NCI-H1694 treated with DMSO at 0.1 percent for 48 hours (cell line): ENCODE measurements at regions not wholly inside any gene's neighbourhood (a gene's known extent, or its start where the extent isn't known, plus 50 kb on each side); places are given as distances from the start of the nearest gene placed in this dataset.
A peak's percentile ranks its signal among the peaks of the same experiment; 100 is the strongest.

Experiments
- DNase-seq: peaks from one replicate; lab custom pipeline; 2025; lab: John Stamatoyannopoulos, UW

DNA sequence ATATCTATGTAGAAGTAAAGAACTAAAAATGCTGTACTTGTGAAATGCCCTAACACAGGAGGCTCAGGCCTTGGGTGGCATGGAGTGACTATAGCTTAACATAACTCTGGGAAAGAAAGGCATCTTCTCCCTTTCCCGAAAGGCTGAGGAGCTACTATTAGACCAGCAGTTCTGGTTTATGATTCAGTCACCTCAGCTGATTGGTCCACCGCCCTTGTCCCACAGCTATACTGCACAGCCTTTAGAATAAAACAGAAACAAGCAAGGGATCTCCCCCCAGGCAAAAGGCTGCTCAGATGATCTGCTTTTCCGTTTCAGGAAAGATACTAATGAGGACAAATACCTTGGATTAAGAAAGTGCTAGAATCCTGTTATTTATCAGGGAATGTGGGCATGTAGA is 171.3 kb downstream of the SNCA start:
- DNase-seq: no peak

DNA sequence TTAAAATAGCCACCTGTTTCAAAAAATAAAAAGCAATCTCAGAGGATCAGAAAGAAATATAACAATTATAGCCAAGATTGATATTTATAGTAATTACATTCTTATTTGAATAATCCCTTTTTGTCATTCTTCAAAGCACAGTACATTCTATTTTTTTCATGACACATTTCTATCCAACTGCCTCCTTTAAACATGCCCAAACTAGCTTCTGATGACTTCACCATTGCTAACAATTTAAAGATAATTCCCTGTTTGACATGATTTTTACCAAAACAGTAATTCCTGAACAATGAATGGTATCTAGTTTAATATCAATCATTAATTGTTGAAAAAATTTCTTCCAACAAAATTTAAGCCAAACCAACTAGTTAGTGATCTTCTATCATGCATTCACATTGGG is 172.4 kb downstream of the SNCA start:
- no peak for DNase-seq

DNA sequence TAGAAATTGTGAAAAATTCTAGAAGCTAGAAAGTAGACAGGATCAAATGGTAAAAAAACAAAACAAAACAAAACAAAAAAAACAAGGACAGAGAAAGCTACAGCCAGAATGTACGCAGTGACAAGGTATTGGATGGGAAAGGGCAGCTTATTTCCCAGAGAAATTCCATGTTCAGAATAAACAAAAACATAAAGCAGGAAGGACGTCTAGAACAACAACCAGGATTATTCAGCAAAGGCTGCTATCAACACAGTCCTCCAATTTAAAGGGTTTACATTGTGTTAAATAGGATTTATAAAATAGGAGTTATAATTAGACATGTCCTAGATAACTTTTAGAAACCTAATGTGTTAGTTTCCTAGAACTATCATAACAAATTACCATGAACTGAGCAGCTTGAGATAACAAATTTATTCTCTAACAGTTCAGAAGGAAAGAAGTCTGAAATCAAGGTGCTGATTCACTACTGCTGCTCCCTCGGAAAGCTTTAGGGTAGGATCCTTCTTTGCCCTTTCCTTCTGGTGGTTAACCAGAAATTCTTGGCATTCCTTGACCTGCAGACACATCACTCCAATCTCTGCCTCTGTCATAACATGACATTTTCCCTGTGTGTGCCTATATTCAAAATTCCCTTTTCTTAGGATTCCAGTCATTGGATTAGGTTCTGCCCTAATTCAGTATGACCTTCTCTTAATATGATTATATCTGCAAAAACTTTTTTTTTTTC is 175.6 kb downstream of the SNCA start:
- DNase-seq: no peak

DNA sequence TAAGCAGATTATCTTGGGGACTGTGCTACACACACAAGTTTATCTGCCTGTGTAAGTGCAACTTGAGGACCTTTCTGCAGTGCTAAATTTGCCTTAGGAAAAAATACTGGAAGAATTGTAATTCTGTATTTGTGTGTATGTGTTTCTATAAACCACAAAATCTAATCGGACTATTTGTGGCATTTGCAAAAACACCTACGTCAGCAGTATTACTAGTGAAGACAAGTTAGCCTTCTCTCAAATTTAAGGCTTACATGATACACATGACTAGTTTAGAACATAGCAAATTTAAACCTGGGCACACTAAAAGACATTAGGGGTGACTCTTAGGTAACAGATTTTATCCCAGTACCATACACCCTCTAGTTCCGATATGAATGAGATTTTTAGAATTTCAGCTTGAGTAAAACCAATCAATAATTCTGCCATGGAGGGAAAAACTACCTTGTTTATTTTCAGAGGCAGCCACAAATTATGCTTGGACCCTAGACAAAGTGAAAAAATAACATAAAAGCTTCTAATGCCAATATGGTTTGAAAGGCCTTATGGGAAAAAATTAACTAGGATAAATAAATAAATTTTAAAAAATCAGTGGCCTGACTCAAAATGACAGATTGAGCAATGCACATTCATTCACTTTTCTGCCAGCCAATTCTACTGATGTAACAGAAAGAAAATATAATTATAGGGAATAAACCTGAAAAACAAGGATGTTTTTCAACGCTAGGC is 176.4 kb downstream of the SNCA start:
- no peak for DNase-seq

DNA sequence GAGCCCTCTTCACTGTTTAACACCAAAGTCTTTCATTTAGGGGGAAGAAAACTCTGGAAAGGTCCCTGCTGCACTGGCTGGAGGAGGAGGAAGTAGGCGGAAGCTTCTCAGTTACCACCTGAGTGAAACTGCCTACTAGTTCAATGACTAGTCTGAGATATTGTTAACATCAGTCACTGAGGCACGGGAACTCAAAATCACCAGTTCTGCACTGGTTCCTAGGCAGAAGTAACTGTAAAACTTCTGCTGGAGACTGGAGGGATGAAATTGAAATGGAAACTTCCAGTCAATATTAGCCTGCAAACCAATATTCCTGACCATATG is 178.3 kb downstream of the SNCA start:
- DNase-seq: no peak

DNA sequence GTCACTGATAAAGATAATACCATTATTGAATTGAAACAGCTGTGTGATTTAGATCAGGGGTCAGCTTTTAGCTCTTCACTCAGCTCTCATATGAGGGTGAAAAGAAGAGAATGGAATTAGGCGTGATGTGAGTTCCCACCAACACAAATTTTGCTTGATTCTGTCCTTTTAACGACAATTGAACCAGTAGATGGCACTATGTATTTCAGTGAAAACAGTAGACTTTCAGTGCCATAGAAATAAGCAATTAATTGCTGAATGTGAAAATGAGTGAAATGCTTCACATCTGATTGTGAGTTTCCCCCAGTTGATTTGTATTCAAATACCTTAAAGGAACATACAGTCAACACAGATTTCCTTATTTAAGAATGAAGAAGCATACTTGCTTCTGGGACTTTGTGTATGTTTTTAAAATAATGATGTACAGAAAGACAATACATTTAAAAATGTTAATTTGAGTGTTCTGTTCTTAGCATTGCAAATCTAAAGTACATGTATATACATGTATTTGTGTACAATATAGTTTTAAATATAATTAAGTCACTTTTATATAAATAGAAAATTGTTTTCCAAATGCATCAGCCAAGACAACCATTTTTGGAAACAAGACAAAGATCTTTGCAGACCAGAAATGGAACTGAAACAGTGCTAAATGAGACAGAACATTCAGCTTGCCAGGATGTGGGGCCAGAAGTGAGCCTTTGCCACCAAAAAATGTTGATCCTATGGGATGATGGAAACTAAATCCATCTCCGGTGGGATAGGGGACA is 178.8 kb downstream of the SNCA start:
- peak; percentile 71 for DNase-seq

DNA sequence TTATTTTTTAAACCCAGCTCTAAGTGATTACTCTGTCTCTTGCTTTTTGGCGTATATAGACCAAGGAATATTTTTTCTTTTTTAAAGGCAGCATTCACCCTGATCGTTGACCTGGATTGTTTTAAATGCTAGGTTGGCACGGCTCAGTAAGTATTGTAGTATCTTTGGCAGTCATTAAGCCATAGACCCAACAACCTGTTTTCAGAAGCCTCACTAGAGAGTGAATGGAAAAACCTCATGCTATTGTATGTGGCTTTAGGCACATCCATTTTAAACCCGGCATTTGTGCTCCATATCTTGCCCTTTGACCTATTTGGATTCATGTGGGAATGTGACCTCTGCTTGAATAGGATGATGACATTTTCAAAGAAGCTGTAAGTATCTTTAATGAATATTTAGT is 183.9 kb downstream of the SNCA start:
- DNase-seq: no peak

DNA sequence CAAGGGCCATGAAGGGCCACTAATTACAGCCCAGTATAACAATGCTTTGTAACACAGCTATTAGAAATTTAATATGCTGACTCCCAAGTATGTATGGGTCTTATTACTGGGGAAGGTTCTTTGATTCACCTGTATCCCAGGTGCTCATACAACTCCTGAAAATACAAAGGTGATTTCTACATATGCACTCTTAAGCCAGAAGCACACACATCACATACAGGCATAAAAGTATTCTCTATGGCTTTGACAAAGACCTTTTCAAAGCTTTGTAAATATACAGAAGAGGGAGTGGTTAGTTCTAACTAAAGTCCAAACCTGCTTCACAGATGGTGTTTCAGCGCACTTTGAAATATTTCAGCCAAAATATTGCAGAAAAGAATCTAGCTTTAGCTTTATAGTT is 191.5 kb downstream of the SNCA start:
- no peak for DNase-seq

DNA sequence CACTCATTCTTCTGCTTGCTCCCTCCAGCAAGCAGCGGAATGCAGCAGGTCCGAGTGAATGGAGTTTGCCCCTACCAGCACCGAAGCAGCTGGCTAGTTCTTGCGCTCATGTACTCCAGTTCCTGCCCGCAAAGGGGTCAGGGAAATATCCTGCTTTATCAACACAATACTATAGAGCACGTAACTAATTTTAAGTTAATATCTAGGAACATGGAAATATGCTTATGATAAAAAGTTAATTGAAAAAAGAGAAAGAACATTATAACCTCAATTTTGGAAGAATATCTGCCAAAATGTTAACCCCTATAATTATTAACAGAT is 195.6 kb downstream of the SNCA start:
- no peak for DNase-seq

DNA sequence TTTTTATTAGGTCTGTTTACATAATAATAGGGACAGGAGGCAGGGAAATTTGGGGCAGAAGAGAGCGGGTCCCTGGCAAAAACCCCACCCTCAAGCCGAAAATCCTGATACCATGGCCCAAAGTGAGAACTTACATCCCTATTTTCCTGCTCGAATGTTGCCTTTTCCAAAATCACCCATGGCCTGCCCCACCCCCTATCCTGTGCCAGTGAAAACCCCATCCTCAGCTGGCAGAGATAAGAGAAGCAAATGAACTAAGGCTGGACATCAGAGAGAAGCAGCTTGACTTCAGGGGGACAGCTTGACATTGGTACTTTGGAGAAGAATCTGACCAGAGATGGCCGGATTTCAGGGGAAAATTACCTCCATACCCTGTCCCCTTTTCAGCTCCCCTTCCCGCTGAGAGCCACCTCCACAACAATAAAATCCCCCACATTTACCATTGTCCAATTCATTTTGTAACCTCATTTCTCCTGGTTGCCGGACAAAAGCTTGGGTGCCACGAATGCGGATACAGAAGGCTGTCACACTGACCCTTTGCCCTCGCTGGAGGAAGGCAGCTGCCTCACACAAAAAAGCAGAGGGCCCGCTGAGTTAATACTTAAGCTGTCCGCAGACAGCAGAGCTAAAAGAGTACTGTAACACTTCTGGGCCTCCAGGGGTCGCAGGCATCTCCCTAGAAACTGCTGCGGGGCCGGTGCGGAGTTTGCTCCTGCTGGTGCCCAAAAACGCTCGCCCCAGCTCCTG is 196.2 kb downstream of the SNCA start:
- no peak for DNase-seq

DNA sequence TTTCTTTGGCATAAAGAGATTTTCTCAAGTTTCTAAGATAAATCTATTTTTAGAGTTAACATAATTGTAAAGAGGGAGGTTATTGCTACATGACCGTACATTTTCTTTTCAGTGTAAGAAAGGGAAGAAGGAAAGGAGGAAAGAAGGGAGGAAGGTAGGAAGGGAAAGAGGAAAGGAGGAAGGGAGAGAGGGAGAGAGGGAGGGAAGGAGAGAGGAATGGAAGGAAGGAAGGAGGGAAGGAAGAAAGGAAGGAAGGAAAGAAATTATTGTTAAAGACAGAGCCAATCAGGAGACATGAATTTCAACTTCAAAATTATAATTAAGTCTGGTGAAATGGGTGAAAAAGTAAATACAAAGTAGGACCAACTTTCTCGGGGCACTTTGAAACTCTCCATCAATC is 197.6 kb downstream of the SNCA start:
- no peak for DNase-seq

DNA sequence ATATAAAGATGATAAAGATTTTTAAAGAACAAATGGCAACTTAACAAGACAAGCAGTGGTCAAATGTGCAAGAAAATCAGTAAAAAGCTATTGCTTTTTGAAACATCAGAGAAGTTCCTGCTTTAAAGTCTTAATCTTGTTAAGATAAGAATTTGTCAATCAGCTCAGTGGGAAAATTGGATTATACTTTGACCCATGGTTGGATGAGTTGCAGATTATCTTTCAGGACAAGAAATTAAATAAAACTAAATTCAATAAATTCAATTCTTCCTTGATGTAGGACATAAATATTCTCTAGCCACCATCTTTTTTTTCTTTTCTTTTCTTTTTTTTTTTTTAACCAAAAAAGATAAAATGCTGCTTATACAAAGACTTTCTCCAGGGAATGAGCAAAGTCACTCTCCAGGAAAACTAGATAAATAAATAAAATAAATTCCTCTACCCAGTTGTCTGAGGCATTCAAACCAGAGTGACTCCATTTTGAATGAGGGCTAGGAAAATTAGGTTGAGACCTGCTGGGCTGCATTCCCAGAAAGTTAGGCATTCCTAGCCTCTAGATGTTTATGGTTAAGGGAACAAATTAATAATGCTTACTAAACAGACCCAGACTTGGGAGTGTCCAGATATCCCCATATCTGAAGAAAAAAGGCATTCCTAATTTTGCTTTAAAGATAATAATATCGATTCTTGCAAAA is 211.2 kb downstream of the SNCA start:
- no peak for DNase-seq

DNA sequence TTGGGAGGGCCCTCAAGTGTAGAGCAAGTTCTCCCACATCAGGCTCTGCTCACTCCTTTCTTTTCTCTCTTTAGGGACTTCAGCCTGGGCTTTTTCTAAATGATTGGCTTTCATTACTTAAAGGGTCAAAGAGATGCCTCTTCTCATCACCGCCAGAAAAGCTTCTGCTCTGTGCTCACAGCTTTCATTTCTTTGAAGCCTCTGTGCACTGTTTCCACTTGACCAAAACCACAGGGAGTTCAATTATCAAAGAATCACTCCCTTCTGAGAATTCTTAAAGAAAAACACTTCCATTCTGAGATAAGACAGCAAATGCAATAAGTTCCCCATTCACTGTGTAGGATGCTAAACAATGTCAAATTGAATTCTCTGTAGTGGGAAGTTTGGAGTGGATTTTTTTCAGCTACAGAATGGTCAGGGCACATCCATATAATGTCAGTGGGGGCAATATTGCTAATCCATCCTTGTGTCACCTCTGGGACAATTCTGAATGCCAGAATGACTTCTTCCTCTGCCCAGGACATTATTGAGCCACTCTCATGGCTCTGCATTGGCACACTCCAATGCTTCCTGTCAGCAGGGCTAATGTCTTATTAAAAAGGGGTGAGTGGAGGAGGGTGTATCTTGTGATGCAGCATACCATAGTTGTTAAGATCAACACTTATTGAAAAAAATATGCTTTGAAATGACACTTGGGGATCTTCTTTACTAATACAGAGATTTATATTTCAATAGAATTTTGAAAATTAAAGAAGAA is 217.6 kb downstream of the SNCA start:
- DNase-seq: no peak

DNA sequence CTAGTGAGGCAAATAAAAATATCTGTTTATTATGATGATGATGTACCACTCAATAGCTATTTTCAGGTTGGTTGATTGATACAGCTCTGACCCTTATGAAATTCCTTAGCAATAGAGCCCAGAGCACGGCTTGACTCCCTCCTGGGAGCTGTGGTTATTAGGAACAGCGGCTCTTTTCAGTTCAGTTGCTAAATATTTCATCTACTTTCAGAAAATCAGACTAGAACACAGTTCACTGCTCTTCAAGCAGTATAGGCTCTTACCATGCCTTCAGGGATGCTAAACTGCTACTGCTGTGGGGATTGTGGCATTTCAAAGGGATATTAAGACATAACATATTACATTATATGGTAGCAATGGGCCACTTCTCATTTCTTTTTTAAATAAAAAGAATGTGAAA is 218.8 kb downstream of the SNCA start:
- DNase-seq: no peak

DNA sequence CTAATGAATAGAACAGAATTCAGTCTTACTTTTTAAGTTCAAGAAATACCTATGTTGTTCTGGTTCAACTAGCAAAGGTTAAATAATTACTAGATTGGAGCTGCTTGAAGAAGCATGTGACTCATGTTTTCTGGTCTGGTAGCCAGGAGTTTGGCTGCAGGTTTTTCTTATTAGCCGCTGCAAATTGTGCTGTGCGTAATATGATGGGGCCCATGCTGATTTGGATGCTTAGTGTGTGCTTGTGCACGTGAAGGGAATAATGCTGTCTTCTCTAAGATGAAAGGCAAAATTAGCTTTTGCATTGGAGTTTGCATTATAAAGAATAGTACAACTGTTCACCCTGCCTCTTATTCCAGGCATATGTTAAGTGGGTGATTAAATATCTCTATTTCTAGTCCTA is 219.6 kb downstream of the SNCA start:
- DNase-seq: no peak

DNA sequence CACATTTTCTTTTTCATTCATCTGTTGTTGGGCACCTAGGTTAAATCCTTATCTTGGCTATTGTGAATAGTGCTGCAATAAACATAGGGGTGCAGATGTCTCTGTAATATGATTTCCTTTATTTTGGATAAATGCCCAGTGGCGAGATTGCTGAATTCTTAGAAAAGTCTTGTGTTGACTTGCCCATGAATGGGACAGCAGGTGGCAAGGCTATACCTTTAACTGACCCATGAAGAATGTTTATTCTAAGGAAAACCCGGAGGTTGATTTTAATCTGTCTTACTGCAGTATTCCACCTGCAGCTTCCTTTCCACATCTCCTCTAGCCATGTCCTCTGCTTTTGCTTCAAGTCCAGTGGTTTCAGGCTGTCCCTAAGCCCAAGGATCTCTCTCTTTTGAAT is 220.6 kb downstream of the SNCA start:
- peak; percentile 1 for DNase-seq

DNA sequence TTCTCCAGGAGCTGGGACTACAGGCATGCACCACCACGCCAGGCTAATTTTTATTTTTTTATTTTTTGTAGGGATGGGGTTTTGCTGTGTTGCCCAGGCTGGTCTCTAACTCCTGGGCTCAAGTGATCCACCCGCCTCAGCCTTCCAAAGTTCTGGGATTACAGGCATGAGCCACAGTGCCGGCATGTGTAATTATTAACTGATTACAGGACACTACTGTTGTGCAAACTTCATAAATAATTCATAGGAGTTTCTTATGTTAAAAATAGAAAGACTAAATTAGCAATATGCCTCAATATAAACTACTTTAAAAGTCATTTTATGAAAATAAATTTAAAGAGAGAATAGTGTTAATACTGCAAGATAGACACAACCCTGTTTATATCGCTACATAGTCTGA is 221.9 kb downstream of the SNCA start:
- DNase-seq: no peak

DNA sequence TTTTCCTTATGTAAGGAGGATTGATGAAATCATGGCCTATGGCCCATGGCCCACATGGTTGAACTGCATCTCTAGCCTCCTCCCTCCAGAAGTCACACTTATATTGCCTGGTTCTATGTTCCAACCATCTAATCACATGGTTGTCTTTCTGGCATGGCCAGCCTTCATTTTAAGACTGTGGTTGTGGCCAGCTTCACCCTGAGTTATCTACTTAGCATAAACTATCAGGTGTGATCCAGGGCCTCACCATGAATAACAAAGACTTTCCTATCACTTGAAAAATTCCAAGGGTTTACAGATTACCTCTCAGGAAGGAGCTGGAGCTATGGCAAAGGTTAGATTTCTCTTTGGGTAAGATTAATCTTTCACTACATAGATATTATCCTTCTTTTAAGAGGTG is 222.8 kb downstream of the SNCA start:
- DNase-seq: no peak

DNA sequence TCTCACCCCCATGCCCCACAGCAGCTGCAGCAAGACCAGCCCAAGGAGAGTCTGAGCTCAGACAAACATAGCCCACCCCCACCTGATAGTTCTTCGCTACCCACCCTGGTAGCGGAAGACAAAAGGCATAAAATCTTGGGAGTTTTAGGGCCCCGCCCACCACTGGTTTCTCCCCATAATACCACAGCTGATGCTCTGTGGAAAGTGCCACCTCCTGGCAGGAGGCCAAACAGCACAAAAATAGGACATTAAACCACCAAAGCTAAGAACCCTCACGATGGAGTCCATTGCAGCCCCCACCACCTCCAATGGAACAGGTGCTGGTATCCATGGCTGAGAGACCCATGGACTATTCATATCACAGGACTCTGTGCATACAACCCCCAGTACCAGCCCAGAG is 226.7 kb downstream of the SNCA start:
- DNase-seq: no peak

DNA sequence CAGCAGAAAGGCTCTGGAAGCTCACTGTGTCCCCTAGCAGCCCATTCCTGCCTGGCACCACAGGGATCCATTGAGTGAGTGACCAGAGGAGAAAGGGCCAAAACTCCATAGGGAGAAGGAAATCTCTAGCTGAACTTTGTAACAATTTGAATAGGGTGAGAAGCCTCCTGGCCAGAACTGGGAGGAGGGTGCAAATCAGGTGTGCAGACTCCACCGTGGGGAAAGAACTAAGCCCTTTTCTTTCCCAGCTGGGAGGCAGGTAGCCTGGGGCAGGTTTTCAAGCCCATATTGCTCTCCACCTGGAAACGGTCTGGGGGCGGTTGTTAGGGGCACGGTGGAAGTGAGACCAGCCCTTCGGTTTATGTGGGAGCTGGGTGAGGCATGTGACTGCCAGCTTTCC is 227.2 kb downstream of the SNCA start:
- DNase-seq: no peak

DNA sequence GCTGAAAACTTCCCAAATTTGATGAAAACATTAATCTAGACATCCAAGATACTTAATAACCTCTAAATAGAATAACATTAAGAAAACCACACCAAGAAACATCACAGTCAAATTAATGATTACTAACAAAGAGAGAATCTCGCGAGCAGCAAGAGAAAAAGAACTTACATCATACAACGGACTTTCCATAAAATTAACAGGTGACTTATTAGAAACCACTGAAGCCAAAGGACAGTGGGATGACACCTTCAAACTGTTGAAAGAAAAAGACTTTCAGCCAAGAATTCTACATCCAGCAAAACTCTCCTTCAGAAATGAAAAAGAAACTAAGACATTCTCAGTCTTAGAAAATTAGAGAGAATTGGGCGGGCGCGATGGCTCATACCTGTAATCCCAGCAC is 232.0 kb downstream of the SNCA start:
- DNase-seq: no peak
